Stimulated activated CD4-positive, alpha-beta T cell treated with anti-CD3 and anti-CD28 coated beads, Interleukin-2, amount 100 ng/mL, for 24 hours (primary cell): ENCODE measurements at regions not wholly inside any gene's neighbourhood (a gene's known extent, or its start where the extent isn't known, plus 50 kb on each side); places are given as distances from the start of the nearest gene placed in this dataset.

Source experiments
- DNase-seq, 2 donors: peaks; one replicate each; pipeline ENCODE4 v3.0.0-alpha.2; 2020

- no peak for DNase-seq
These were observed 307.6 kb upstream of the PLXNA2 start for GRCh38 chr1:208551633-208552320.

- no peak for DNase-seq
These were observed 308.7 kb upstream of the PLXNA2 start for GRCh38 chr1:208552928-208553327.

- DNase-seq: no peak
These were observed 312.3 kb upstream of the PLXNA2 start for GRCh38 chr1:208556461-208556860.

- no peak for DNase-seq
These were observed 313.0 kb upstream of the PLXNA2 start for GRCh38 chr1:208557046-208557722.

GRCh38 chr1:208557723-208558094 is 313.5 kb upstream of the PLXNA2 start:
- DNase-seq: no peak

- DNase-seq: no peak
These were observed 315.6 kb upstream of the PLXNA2 start for GRCh38 chr1:208559597-208560329.

- DNase-seq: no peak
These were observed 318.2 kb upstream of the PLXNA2 start for GRCh38 chr1:208562151-208562960.

GRCh38 chr1:208564466-208564865 is 320.3 kb upstream of the PLXNA2 start:
- DNase-seq: no peak

GRCh38 chr1:208565756-208566440 is 321.7 kb upstream of the PLXNA2 start:
- no peak for DNase-seq

- no peak for DNase-seq
These were observed 325.0 kb upstream of the PLXNA2 start for GRCh38 chr1:208569181-208569580.

GRCh38 chr1:208570362-208570761 is 326.2 kb upstream of the PLXNA2 start:
- no peak for DNase-seq

GRCh38 chr1:208576425-208576824 is 332.2 kb upstream of the PLXNA2 start:
- no peak for DNase-seq

GRCh38 chr1:208577381-208577905 is 333.3 kb upstream of the PLXNA2 start:
- DNase-seq: no peak

- DNase-seq: no peak
These were observed 337.0 kb upstream of the PLXNA2 start for GRCh38 chr1:208581209-208581608.

- no peak for DNase-seq
These were observed 337.5 kb upstream of the PLXNA2 start for GRCh38 chr1:208581667-208582066.

GRCh38 chr1:208584167-208584755 is 340.1 kb upstream of the PLXNA2 start:
- no peak for DNase-seq

- no peak for DNase-seq
These were observed 342.9 kb upstream of the PLXNA2 start for GRCh38 chr1:208587110-208587509.

GRCh38 chr1:208593306-208594006 is 349.3 kb upstream of the PLXNA2 start:
- no peak for DNase-seq

- DNase-seq: no peak
These were observed 351.1 kb upstream of the PLXNA2 start for GRCh38 chr1:208595236-208595635.

- DNase-seq: no peak
These were observed 351.6 kb upstream of the PLXNA2 start for GRCh38 chr1:208595745-208596144.

- DNase-seq: no peak
These were observed 353.4 kb upstream of the PLXNA2 start for GRCh38 chr1:208597571-208597970.
